ENCODE measurements at regions not wholly inside any gene's neighbourhood (a gene's known extent, or its start where the extent isn't known, plus 50 kb on each side); places are given as distances from the start of the nearest gene placed in this dataset.

GRCh38 chr3:186453531-186453930 lies 90.6 kb downstream of the CRYGS start:
- TF ChIP-seq CTCF (IDR thresholded peaks at IDR 0.05; ENCODE audit: insufficient read depth, low read length) (no peak), POLR2AphosphoS5 (IDR thresholded peaks at IDR 0.05; ENCODE audit: low read depth) (no peak)

Measured in HL-60 (cell line).